NB4 (cell line): ENCODE measurements at regions not wholly inside any gene's neighbourhood (a gene's known extent, or its start where the extent isn't known, plus 50 kb on each side); places are given as distances from the start of the nearest gene placed in this dataset.
"Not testable (repeated sequence)": the region's sequence is repeated elsewhere in the genome, so short reads cannot be mapped to it uniquely, and the experiment has no call there.

Experiments
- DNase-seq: peaks from one replicate; pipeline ENCODE4 v3.0.0; 2010; ENCODE audit warnings: low read depth
- H3K4me3 ChIP-seq: one replicate; pipeline ENCODE4 v1.5.1; 2011; ENCODE audit warnings: mild to moderate bottlenecking, low read depth, low read length, moderate library complexity
- MYC ChIP-seq: IDR thresholded peaks from 2 replicates; pipeline ENCODE4 v1.6.1; 2011; ENCODE audit warnings: low read depth, low read length
- POLR2A ChIP-seq: IDR thresholded peaks from 2 replicates; pipeline ENCODE4 v1.6.1; 2011; ENCODE audit warnings: mild to moderate bottlenecking; ENCODE audit not compliant: insufficient read length; ENCODE audit errors: extremely low read depth
- TF ChIP-seq, protein P1 (sequence below): IDR thresholded peaks from 2 replicates; pipeline ENCODE4 v1.6.1; 2011; ENCODE audit warnings: low read depth, low read length
- TF ChIP-seq, protein P2 (sequence below): IDR thresholded peaks from one replicate; pipeline ENCODE4 v1.5.1; 2012; ENCODE audit warnings: low read depth, low read length

DNA sequence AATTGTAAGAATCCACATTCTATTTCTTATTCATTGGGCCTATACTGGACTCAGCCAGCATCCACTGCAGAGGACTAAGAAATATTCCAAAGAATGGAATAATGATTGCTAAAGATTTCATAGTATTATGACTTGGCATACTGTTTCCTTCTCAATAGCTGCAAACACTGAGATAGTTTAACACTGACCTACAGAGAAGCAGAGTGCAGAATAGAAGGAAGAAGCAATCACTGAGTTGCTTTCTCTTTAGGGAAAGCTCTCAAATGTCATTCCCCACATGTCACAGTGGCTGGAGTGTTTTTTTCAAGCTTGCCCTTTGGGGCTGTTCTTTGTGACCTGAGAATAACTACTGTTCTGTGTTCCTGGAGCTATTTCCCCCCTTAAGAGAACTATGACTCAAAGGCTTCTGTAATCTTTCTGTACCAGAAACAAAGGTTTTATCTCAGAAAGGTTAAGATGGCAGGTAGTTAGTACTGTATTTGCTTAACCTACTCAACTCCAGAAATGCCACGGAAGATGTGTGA, 243.6 kb upstream of the LUZP2 start:
- DNase-seq: no peak
- TF ChIP-seq POLR2A (no peak), MYC (no peak)
- TF ChIP-seq, protein P1, sequence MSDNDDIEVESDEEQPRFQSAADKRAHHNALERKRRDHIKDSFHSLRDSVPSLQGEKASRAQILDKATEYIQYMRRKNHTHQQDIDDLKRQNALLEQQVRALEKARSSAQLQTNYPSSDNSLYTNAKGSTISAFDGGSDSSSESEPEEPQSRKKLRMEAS: no peak
- TF ChIP-seq, protein P2, sequence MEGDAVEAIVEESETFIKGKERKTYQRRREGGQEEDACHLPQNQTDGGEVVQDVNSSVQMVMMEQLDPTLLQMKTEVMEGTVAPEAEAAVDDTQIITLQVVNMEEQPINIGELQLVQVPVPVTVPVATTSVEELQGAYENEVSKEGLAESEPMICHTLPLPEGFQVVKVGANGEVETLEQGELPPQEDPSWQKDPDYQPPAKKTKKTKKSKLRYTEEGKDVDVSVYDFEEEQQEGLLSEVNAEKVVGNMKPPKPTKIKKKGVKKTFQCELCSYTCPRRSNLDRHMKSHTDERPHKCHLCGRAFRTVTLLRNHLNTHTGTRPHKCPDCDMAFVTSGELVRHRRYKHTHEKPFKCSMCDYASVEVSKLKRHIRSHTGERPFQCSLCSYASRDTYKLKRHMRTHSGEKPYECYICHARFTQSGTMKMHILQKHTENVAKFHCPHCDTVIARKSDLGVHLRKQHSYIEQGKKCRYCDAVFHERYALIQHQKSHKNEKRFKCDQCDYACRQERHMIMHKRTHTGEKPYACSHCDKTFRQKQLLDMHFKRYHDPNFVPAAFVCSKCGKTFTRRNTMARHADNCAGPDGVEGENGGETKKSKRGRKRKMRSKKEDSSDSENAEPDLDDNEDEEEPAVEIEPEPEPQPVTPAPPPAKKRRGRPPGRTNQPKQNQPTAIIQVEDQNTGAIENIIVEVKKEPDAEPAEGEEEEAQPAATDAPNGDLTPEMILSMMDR: no peak
- no peak overlapping the region for H3K4me3 ChIP-seq

DNA sequence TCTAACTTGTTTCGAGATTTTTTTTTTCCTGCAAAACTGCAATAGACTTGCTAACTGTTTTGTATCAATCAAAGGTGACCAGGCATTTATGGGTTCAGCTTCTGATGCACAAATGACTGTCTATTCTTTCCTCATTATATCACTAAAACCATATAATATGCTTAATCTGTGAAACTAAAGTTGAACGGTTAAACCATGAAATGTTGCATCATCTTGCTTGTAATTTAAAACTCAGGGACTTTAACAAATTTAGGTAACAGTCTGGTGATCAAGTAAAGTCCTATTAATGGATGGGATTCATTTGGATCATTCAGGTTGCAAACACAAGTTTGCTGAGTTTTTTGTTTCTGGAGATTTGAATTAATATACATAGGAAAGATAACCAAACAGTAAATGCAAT, 232.0 kb upstream of the LUZP2 start:
- no peak for TF ChIP-seq MYC
- TF ChIP-seq POLR2A: no peak
- TF ChIP-seq, protein P2: no peak
- TF ChIP-seq, protein P1: no peak
- DNase-seq: no peak
- H3K4me3 ChIP-seq: no peak overlapping the region

DNA sequence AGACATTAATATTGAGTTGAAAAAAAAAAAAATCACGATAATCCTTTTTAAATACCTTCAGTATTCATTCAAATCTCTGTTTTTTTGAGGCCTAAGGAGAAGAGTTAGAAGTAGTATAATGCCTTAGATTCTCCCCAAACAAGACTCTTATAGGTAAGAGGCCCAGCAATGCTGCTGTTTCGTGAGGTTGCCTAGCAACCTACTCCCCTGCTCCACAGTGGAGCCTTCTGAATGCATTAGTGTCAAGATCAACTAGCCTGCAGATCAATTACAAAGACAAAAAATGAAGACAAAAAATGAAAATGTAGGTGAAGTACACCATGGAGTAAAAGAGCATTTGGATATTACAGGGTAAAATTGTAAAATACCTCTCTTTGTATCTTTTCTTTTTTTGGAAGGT, 229.8 kb upstream of the LUZP2 start:
- TF ChIP-seq, protein P2: no peak
- TF ChIP-seq POLR2A: no peak
- TF ChIP-seq MYC: no peak
- TF ChIP-seq, protein P1: no peak
- H3K4me3 ChIP-seq: no peak overlapping the region
- no peak for DNase-seq

DNA sequence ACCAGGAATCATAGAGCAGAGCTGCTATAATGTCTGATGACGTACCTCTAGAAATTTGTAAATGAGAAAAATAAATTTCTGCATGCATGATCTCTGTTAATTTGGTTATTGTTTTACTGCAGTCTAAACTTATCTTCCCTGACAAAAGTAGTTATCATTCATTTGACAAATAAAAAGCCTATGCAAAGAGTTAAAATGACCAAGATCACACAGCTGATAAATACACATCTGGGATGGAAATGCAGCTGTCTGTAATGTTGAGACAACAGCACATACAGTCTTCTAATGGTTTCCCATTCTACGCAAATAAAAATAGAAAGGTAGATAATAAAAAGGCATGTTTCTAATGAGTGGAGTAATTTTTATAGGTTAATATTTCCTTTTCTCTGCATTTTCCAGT, 225.1 kb upstream of the LUZP2 start:
- H3K4me3 ChIP-seq: no peak overlapping the region
- TF ChIP-seq, protein P1: no peak
- TF ChIP-seq POLR2A (no peak), MYC (no peak)
- TF ChIP-seq, protein P2: no peak
- DNase-seq: no peak

DNA sequence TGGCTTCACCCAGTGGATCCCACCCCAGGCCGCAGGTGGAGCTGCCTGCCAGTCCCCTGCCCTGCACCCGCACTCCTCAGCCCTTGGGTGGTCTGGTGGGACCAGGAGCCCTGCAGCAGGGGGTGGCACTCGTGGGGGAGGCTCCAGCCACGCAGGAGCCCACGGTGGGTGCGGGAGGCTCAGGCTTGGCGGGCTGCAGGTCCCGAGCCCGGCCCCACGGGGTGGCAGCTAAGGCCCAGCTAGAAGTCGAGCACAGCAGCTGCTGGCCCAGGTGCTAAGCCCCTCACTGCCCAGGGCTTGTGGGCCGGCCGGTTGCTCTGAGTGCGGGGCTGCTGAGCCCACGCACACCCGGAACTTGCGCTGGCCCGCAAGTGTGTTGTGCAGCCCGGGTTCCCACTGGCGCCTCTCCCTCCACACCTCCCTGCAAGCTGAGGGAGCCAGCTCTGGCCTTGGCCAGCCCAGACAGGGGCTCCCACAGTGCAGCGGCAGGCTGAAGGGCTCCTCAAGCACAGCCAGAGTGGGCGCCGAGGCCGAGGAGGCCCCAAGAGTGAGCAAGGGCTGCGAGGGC, 222.6 kb upstream of the LUZP2 start:
- not testable (repeated sequence) for H3K4me3 ChIP-seq, DNase-seq

DNA sequence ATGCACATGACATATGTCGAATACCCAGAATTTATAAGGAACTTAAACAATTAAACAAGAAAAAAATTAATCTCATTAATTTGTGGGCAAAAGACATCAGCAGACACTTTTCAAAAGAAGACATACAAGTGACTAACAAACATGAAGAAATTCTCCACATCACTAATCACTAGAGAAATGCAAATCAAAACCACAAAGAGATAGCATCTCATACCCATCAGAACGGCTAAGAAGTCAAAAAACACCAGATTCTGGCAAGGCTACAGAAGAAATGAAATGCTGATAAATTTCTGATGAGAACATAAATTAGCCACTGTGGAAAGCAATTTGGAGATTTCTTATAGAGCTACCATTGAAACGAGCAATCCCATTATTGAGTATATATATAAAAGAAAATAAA, 210.6 kb upstream of the LUZP2 start:
- no peak for DNase-seq
- no peak overlapping the region for H3K4me3 ChIP-seq
- no peak for TF ChIP-seq MYC
- TF ChIP-seq, protein P1: no peak
- TF ChIP-seq POLR2A: no peak
- TF ChIP-seq, protein P2: no peak
